ENCODE measurements at regions not wholly inside any gene's neighbourhood (a gene's known extent, or its start where the extent isn't known, plus 50 kb on each side); places are given as distances from the start of the nearest gene placed in this dataset.

DNA sequence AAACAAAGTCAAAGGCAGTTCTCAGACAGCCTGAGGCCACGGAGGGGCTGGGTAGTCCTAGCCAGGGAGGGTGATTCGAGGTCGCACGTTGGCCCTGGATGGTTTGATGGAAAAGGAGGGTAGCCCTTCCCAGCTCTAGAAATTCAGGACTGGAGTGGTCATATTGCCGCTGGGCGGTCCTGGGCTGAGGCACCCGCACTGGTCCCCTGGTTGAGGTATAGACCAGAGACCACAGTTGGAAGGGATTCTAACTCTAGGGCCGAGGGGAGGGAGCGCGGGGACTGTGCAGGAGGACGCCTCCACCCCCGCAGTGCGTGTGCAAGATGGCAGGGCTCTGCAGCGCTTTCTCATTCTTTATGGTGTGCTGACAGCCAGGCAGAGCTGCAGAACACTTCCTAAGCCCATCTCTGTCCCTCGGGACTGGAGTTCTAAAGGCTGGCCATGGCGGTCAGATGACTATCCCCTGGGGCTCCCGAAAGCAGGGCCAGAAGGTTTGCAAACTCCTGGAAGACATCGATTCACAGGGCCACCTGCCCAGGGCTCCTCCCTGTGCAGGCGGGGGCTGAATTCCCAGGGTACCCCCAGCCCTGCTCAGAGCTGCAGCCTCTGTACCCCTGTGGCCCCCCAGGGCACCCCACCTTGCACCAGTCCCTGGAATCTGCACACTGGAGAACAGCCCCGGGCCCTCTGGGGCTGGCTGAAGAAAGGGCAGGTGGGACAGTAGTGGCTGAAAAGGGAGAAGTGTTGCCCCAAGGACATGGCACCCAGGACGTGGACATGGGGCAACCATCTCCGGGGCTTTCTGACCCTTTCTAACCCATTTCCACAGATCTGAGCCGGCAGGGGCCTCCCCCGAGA, 51.0 kb upstream of the ELN start:
- no peak overlapping the region for H2AFZ ChIP-seq (ENCODE audit: low read depth, low read length)
- Mint-ChIP-seq H3K9me3 (ENCODE audit: unreplicated experiment) (no peaks in the 10 kb centered on the region), H3K27ac (ENCODE audit: unreplicated experiment) (no peak overlapping the region), H3K4me3 (ENCODE audit: unreplicated experiment) (no peak overlapping the region), H3K27me3 (ENCODE audit: low read depth, unreplicated experiment) (peaks cover 31% of the 10 kb centered on the region), H3K4me1 (ENCODE audit: low read depth, unreplicated experiment) (no peaks in the 10 kb centered on the region), H3K36me3 (ENCODE audit: low read depth, unreplicated experiment) (no peaks in the 10 kb centered on the region)
- H3K9ac ChIP-seq (ENCODE audit: low read length), result no peak overlapping the region
- no peaks in the 10 kb centered on the region for H4K20me1 ChIP-seq (ENCODE audit: insufficient read depth, low read length)
- no peaks in the 10 kb centered on the region for H3K9me3 ChIP-seq (ENCODE audit: insufficient read depth, low read depth, low read length)
- no peak for FAIRE-seq
- H3K4me2 ChIP-seq (ENCODE audit: low read length), result no peak overlapping the region
- H3K4me1 ChIP-seq (ENCODE audit: insufficient read depth, low read length), result no peaks in the 10 kb centered on the region
- H3K79me2 ChIP-seq (ENCODE audit: insufficient read depth, low read length), result no peaks in the 10 kb centered on the region
- H3K4me3 ChIP-seq (ENCODE audit: insufficient read depth, low read depth, low read length), result no peak overlapping the region
- H3K27me3 ChIP-seq (ENCODE audit: insufficient read depth, low read length), result peaks cover 2% of the 10 kb centered on the region
- DNase-seq (ENCODE audit: low read depth), result no peak
- TF ChIP-seq, protein P1, sequence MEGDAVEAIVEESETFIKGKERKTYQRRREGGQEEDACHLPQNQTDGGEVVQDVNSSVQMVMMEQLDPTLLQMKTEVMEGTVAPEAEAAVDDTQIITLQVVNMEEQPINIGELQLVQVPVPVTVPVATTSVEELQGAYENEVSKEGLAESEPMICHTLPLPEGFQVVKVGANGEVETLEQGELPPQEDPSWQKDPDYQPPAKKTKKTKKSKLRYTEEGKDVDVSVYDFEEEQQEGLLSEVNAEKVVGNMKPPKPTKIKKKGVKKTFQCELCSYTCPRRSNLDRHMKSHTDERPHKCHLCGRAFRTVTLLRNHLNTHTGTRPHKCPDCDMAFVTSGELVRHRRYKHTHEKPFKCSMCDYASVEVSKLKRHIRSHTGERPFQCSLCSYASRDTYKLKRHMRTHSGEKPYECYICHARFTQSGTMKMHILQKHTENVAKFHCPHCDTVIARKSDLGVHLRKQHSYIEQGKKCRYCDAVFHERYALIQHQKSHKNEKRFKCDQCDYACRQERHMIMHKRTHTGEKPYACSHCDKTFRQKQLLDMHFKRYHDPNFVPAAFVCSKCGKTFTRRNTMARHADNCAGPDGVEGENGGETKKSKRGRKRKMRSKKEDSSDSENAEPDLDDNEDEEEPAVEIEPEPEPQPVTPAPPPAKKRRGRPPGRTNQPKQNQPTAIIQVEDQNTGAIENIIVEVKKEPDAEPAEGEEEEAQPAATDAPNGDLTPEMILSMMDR (IDR thresholded peaks at IDR 0.05; ENCODE audit: insufficient read depth, low read depth, low read length), result no peak
- no peak for TF ChIP-seq EZH2 (IDR thresholded peaks at IDR 0.05; ENCODE audit: insufficient read depth, low read length)
- no peaks in the 10 kb centered on the region for H3K36me3 ChIP-seq (ENCODE audit: insufficient read depth, low read length)
- no peak overlapping the region for H3K27ac ChIP-seq (ENCODE audit: low read depth, low read length)

DNA sequence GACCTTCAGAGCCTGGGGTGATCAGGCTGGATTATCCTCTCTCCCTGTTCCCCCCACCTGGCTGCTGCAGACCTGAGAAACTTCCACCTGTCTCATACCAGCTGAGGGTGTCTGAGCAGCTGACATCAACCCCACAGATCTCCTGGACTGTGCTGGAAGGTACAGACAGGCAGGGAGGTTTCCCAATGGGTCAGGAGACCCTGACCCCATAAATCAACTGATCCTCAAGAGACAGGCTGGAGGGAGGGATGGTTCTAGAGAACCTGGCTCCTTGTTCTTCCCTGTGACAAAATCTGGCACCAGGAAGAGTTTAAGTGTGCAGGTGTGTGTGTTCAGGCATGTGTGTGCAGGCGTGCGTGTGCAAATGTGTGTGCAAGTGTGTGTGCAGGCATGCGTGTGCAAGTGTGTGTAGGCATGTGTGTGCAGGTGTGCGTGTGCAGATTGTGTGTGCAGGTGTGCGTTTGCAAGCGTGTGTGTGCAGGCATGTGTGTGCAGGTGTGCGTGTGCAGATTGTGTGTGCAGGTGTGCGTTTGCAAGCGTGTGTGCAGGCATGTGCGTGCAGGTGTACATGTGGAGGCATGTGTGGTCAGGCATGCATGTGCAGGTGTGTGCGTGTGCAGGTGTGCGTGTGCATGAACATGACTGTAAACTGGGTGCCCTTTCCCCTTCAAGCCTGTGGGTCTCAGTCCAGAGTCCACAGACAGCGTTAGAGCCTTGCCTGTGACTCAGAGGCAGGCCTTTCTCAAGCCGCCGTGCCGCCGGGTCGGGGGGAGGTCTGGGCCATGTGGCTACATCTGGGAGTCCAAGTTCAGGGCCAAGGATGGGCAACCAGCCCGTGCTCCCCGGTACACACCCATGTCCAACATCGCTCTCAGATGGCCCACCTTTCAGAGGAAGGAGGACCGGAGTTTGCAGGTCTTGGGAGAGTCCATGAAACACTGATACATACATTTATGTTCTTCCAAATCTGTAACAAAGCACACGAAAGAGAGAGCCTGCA, 50.1 kb upstream of the ELN start:
- Mint-ChIP-seq H3K27me3 (ENCODE audit: low read depth, unreplicated experiment) (peaks cover 31% of the 10 kb centered on the region), H3K36me3 (ENCODE audit: low read depth, unreplicated experiment) (no peaks in the 10 kb centered on the region), H3K27ac (ENCODE audit: unreplicated experiment) (no peak overlapping the region), H3K9me3 (ENCODE audit: unreplicated experiment) (no peaks in the 10 kb centered on the region), H3K4me3 (ENCODE audit: unreplicated experiment) (no peak overlapping the region), H3K4me1 (ENCODE audit: low read depth, unreplicated experiment) (no peaks in the 10 kb centered on the region)
- FAIRE-seq (no peak), DNase-seq (ENCODE audit: low read depth) (no peak)
- peaks cover 2% of the 10 kb centered on the region for H3K27me3 ChIP-seq (ENCODE audit: insufficient read depth, low read length)
- no peak overlapping the region for H2AFZ ChIP-seq (ENCODE audit: low read depth, low read length)
- TF ChIP-seq, protein P1 (IDR thresholded peaks at IDR 0.05; ENCODE audit: insufficient read depth, low read depth, low read length), result no peak
- no peak for TF ChIP-seq EZH2 (IDR thresholded peaks at IDR 0.05; ENCODE audit: insufficient read depth, low read length)
- no peaks in the 10 kb centered on the region for H3K79me2 ChIP-seq (ENCODE audit: insufficient read depth, low read length)
- no peaks in the 10 kb centered on the region for H3K36me3 ChIP-seq (ENCODE audit: insufficient read depth, low read length)
- no peaks in the 10 kb centered on the region for H3K4me1 ChIP-seq (ENCODE audit: insufficient read depth, low read length)
- H3K9ac ChIP-seq (ENCODE audit: low read length), result no peak overlapping the region
- H4K20me1 ChIP-seq (ENCODE audit: insufficient read depth, low read length), result no peaks in the 10 kb centered on the region
- H3K4me2 ChIP-seq (ENCODE audit: low read length), result no peak overlapping the region
- no peaks in the 10 kb centered on the region for H3K9me3 ChIP-seq (ENCODE audit: insufficient read depth, low read depth, low read length)
- H3K4me3 ChIP-seq (ENCODE audit: insufficient read depth, low read depth, low read length), result no peak overlapping the region
- H3K27ac ChIP-seq (ENCODE audit: low read depth, low read length), result no peak overlapping the region
